H1 (cell line): ENCODE measurements at regions not wholly inside any gene's neighbourhood (a gene's known extent, or its start where the extent isn't known, plus 50 kb on each side); places are given as distances from the start of the nearest gene placed in this dataset.

ENCODE experiments used
- CBX8 ChIP-seq: fragments of 300-800, 300-1000 bp; sonication (generic); IDR thresholded peaks from 2 replicates; pipeline ENCODE4 v1.7.1; 2016; ENCODE audit warnings: low read depth, low read length, borderline replicate concordance
- FOSL1 ChIP-seq: IDR thresholded peaks from 2 replicates; pipeline ENCODE4 v1.6.1; 2011; ENCODE audit warnings: mild to moderate bottlenecking, low read depth, low read length, moderate library complexity; ENCODE audit not compliant: insufficient read depth
- MAFK ChIP-seq: IDR thresholded peaks from 2 replicates; pipeline ENCODE4 v1.6.1; 2012; ENCODE audit warnings: low read depth, mild to moderate bottlenecking, improper control_type of control experiment, low read length
- POLR2A ChIP-seq, 2 experiments: IDR thresholded peaks; 1 replicate in 1 of 2; 2 replicates in 1 of 2; pipeline ENCODE4 v1.6.1; 2011; ENCODE audit warnings: low read depth in 2 of 2, low read length in 2 of 2, mild to moderate bottlenecking in 2 of 2; ENCODE audit errors: control extremely low read depth in 1 of 2
- TAF1 ChIP-seq: IDR thresholded peaks from 2 replicates; pipeline ENCODE4 v1.6.1; 2011; ENCODE audit warnings: mild to moderate bottlenecking, low read depth, low read length
- TF ChIP-seq, protein P1 (sequence below): fragments of 300-600 bp; sonication (generic); IDR thresholded peaks from 2 replicates; pipeline ENCODE4 v1.7.1; 2012; ENCODE audit warnings: low read length, moderate library complexity, mild to moderate bottlenecking, inconsistent platforms; ENCODE audit not compliant: insufficient replicate concordance

- TF ChIP-seq, protein P1, sequence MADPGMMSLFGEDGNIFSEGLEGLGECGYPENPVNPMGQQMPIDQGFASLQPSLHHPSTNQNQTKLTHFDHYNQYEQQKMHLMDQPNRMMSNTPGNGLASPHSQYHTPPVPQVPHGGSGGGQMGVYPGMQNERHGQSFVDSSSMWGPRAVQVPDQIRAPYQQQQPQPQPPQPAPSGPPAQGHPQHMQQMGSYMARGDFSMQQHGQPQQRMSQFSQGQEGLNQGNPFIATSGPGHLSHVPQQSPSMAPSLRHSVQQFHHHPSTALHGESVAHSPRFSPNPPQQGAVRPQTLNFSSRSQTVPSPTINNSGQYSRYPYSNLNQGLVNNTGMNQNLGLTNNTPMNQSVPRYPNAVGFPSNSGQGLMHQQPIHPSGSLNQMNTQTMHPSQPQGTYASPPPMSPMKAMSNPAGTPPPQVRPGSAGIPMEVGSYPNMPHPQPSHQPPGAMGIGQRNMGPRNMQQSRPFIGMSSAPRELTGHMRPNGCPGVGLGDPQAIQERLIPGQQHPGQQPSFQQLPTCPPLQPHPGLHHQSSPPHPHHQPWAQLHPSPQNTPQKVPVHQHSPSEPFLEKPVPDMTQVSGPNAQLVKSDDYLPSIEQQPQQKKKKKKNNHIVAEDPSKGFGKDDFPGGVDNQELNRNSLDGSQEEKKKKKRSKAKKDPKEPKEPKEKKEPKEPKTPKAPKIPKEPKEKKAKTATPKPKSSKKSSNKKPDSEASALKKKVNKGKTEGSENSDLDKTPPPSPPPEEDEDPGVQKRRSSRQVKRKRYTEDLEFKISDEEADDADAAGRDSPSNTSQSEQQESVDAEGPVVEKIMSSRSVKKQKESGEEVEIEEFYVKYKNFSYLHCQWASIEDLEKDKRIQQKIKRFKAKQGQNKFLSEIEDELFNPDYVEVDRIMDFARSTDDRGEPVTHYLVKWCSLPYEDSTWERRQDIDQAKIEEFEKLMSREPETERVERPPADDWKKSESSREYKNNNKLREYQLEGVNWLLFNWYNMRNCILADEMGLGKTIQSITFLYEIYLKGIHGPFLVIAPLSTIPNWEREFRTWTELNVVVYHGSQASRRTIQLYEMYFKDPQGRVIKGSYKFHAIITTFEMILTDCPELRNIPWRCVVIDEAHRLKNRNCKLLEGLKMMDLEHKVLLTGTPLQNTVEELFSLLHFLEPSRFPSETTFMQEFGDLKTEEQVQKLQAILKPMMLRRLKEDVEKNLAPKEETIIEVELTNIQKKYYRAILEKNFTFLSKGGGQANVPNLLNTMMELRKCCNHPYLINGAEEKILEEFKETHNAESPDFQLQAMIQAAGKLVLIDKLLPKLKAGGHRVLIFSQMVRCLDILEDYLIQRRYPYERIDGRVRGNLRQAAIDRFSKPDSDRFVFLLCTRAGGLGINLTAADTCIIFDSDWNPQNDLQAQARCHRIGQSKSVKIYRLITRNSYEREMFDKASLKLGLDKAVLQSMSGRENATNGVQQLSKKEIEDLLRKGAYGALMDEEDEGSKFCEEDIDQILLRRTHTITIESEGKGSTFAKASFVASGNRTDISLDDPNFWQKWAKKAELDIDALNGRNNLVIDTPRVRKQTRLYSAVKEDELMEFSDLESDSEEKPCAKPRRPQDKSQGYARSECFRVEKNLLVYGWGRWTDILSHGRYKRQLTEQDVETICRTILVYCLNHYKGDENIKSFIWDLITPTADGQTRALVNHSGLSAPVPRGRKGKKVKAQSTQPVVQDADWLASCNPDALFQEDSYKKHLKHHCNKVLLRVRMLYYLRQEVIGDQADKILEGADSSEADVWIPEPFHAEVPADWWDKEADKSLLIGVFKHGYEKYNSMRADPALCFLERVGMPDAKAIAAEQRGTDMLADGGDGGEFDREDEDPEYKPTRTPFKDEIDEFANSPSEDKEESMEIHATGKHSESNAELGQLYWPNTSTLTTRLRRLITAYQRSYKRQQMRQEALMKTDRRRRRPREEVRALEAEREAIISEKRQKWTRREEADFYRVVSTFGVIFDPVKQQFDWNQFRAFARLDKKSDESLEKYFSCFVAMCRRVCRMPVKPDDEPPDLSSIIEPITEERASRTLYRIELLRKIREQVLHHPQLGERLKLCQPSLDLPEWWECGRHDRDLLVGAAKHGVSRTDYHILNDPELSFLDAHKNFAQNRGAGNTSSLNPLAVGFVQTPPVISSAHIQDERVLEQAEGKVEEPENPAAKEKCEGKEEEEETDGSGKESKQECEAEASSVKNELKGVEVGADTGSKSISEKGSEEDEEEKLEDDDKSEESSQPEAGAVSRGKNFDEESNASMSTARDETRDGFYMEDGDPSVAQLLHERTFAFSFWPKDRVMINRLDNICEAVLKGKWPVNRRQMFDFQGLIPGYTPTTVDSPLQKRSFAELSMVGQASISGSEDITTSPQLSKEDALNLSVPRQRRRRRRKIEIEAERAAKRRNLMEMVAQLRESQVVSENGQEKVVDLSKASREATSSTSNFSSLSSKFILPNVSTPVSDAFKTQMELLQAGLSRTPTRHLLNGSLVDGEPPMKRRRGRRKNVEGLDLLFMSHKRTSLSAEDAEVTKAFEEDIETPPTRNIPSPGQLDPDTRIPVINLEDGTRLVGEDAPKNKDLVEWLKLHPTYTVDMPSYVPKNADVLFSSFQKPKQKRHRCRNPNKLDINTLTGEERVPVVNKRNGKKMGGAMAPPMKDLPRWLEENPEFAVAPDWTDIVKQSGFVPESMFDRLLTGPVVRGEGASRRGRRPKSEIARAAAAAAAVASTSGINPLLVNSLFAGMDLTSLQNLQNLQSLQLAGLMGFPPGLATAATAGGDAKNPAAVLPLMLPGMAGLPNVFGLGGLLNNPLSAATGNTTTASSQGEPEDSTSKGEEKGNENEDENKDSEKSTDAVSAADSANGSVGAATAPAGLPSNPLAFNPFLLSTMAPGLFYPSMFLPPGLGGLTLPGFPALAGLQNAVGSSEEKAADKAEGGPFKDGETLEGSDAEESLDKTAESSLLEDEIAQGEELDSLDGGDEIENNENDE, result no peak
- TF ChIP-seq TAF1, result no peak
- TF ChIP-seq FOSL1, result no peak
- TF ChIP-seq CBX8, result no peak
- no peak for TF ChIP-seq MAFK
- TF ChIP-seq POLR2A (IDR thresholded peaks at IDR 0.05; ENCODE audit: control extremely low read depth in 1 of 2, low read depth in 2 of 2, low read length in 2 of 2), result no peak
- TF ChIP-seq, all 59 proteins: peak for 0
These were observed 492.9 kb downstream of the PCDH18 start (continued) for GRCh38 chr4:137039370-137039769.
